HCT116 (cell line): ENCODE measurements at regions not wholly inside any gene's neighbourhood (a gene's known extent, or its start where the extent isn't known, plus 50 kb on each side); places are given as distances from the start of the nearest gene placed in this dataset.

ENCODE experiments used
- ATAC-seq: fragments of 200-7000 bp; cut with Tn5 transposase; 2 replicates; pipeline ENCODE4 v1.9.1; 2020; ENCODE audit warnings: mild to moderate bottlenecking, moderate library complexity
- BruUV-seq: library from RNA; stranded (reverse); fragments of 400-500 nt; replicated peaks from 2 replicates; lab custom pipeline; 2021; lab: Mats Ljungman, UMichigan
- CTCF ChIA-PET: fragments of 300-600 bp; sonication (Branson Sonifier 250); formaldehyde crosslinking; loops from one replicate; lab custom pipeline; 2021; ENCODE audit warnings: antibody characterized with exemption; lab: Charles Lee
- POLR2A ChIA-PET: fragments of 300-600, 350-600 bp; sonication (Branson Sonifier 250); formaldehyde crosslinking; loops from one replicate; lab custom pipeline; 2021; ENCODE audit warnings: antibody characterized with exemption; lab: Charles Lee
- RAD21 ChIA-PET, 2 experiments: fragments of 300-600 bp; sonication (Branson Sonifier 250); formaldehyde crosslinking; loops; one replicate each; lab custom pipeline; 2023; ENCODE audit warnings: low total read pairs in 2 of 2; ENCODE audit not compliant: uncharacterized antibody in 2 of 2, unreplicated experiment in 2 of 2, low non-redundant PET in 1 of 2; lab: Charles Lee
- DNase-seq: peaks from one replicate; pipeline ENCODE4 v3.0.0-alpha.2; 2010; ENCODE audit warnings: low read depth, low spot score
- H2AFZ ChIP-seq: fragments of 200-600 bp; shearing (Covaris generic), sonication (generic); 2 replicates; pipeline ENCODE4 v1.6.1; 2017; ENCODE audit warnings: low read depth, mixed run types, mixed read lengths, antibody characterized with exemption, low read length; ENCODE audit not compliant: poor library complexity, severe bottlenecking
- H3K27ac ChIP-seq: 2 replicates; pipeline ENCODE4 v1.5.1; 2012; ENCODE audit warnings: low read depth, low read length
- H3K27me3 ChIP-seq: fragments of 200-600 bp; sonication (generic); 2 replicates; pipeline ENCODE4 v1.6.1; 2016; ENCODE audit warnings: mixed run types, low read length, mixed read lengths; ENCODE audit not compliant: insufficient read depth
- H3K36me3 ChIP-seq, 2 experiments: fragments of 200-500 bp in 1 of 2; fragments of 200-600 bp in 1 of 2; sonication (Bioruptor generic) in 1 of 2; sonication (generic) in 1 of 2; 2 replicates each; pipeline versions ENCODE4 v1.5.1 to v1.6.1; 2014 to 2016; ENCODE audit warnings: low read length in 2 of 2, inconsistent platforms in 1 of 2, mixed read lengths in 1 of 2, mixed run types in 1 of 2; ENCODE audit not compliant: insufficient read depth in 2 of 2, control insufficient read depth in 1 of 2
- H3K4me1 ChIP-seq, 2 experiments: fragments of 200-600 bp in 1 of 2; sonication (generic) in 1 of 2; 2 replicates each; pipeline versions ENCODE4 v1.5.1 to v1.6.1; 2012 to 2017; ENCODE audit warnings: low read length in 2 of 2, inconsistent platforms in 1 of 2, mild to moderate bottlenecking in 1 of 2, mixed read lengths in 1 of 2, mixed run types in 1 of 2, moderate library complexity in 1 of 2; ENCODE audit not compliant: insufficient read depth in 2 of 2, control insufficient read depth in 1 of 2
- H3K4me2 ChIP-seq: fragments of 200-600 bp; sonication (generic); 2 replicates; pipeline ENCODE4 v1.6.1; 2017; ENCODE audit warnings: mixed run types, low read length, mixed read lengths
- H3K4me3 ChIP-seq, 2 experiments: fragments of 200-600 bp in 1 of 2; sonication (generic) in 1 of 2; replicated peaks in 1 of 2; 2 replicates each; pipeline ENCODE4 v1.5.1; 2011 to 2016; ENCODE audit warnings: low read length in 2 of 2, control low read depth in 1 of 2, low read depth in 1 of 2, mild to moderate bottlenecking in 1 of 2, mixed read lengths in 1 of 2, mixed run types in 1 of 2
- H3K79me2 ChIP-seq: fragments of 200-600 bp; sonication (generic); 2 replicates; pipeline ENCODE4 v1.6.1; 2017; ENCODE audit warnings: mild to moderate bottlenecking, mixed run types, low read length, moderate library complexity, mixed read lengths; ENCODE audit not compliant: insufficient read depth
- H3K9ac ChIP-seq: fragments of 200-600 bp; sonication (generic); 2 replicates; pipeline ENCODE4 v1.6.1; 2016; ENCODE audit warnings: low read length, mixed read lengths
- H3K9me2 ChIP-seq: fragments of 200-600 bp; sonication (generic), shearing (Covaris generic); 2 replicates; pipeline ENCODE4 v1.6.1; 2017; ENCODE audit warnings: mixed run types, mild to moderate bottlenecking, moderate library complexity; ENCODE audit not compliant: insufficient read depth
- H3K9me3 ChIP-seq, 2 experiments: fragments of 200-500 bp in 1 of 2; fragments of 200-600 bp in 1 of 2; sonication (Bioruptor generic) in 1 of 2; sonication (generic) in 1 of 2; 2 replicates each; pipeline ENCODE4 v1.6.1; 2014 to 2017; ENCODE audit warnings: low read length in 2 of 2, mixed read lengths in 2 of 2, inconsistent platforms in 1 of 2, low read depth in 1 of 2, mild to moderate bottlenecking in 1 of 2, mixed run types in 1 of 2, moderate library complexity in 1 of 2; ENCODE audit not compliant: control insufficient read depth in 1 of 2, insufficient read depth in 1 of 2
- H4K20me1 ChIP-seq: fragments of 200-600 bp; sonication (generic), shearing (Covaris generic); 2 replicates; pipeline ENCODE4 v1.6.1; 2017; ENCODE audit warnings: mixed run types, mild to moderate bottlenecking, moderate library complexity; ENCODE audit not compliant: insufficient read depth
- CTCF ChIP-seq, 3 experiments: fragments of 200-600 bp in 1 of 3; sonication (generic) in 1 of 3; IDR thresholded peaks in 2 of 3; conservative IDR thresholded peaks in 1 of 3; 2 replicates each; pipeline ENCODE4 v1.5.1; 2012 to 2017; ENCODE audit warnings: low read depth in 2 of 3, low read length in 2 of 3, antibody characterized with exemption in 1 of 3, borderline replicate concordance in 1 of 3, control low read depth in 1 of 3, mild to moderate bottlenecking in 1 of 3, mixed read lengths in 1 of 3, mixed run types in 1 of 3, moderate library complexity in 1 of 3; ENCODE audit not compliant: insufficient read depth in 1 of 3
- EGR1 ChIP-seq: IDR thresholded peaks from 2 replicates; pipeline ENCODE4 v1.6.1; 2012; ENCODE audit warnings: low read depth
- EZH2 ChIP-seq: fragments of 200-600 bp; sonication (generic); IDR thresholded peaks from 2 replicates; pipeline ENCODE4 v1.6.1; 2017; ENCODE audit warnings: antibody characterized with exemption, mixed run types
- FOSL1 ChIP-seq: IDR thresholded peaks from 2 replicates; pipeline ENCODE4 v1.6.1; 2012; ENCODE audit warnings: low read depth
- JUND ChIP-seq: IDR thresholded peaks from 2 replicates; pipeline ENCODE4 v1.6.1; 2012
- POLR2AphosphoS5 ChIP-seq: IDR thresholded peaks from 2 replicates; pipeline ENCODE4 v1.6.1; 2011; ENCODE audit warnings: mild to moderate bottlenecking, low read depth, low read length, moderate library complexity
- RAD21 ChIP-seq: IDR thresholded peaks from 2 replicates; pipeline ENCODE4 v1.6.1; 2012; ENCODE audit warnings: low read depth, mild to moderate bottlenecking
- SIN3A ChIP-seq: IDR thresholded peaks from 2 replicates; pipeline ENCODE4 v1.6.1; 2012; ENCODE audit warnings: low read depth
- SP1 ChIP-seq: IDR thresholded peaks from 2 replicates; pipeline ENCODE4 v1.6.1; 2012; ENCODE audit warnings: low read depth
- SRF ChIP-seq: IDR thresholded peaks from 2 replicates; pipeline ENCODE4 v1.6.1; 2012; ENCODE audit warnings: low read depth
- YY1 ChIP-seq: IDR thresholded peaks from 2 replicates; pipeline ENCODE4 v1.6.1; 2011; ENCODE audit warnings: low read length, low read depth, moderate library complexity, mild to moderate bottlenecking; ENCODE audit not compliant: insufficient replicate concordance; ENCODE audit errors: extremely low read depth
- ZBTB33 ChIP-seq: IDR thresholded peaks from 2 replicates; pipeline ENCODE4 v1.6.1; 2011; ENCODE audit warnings: mild to moderate bottlenecking, low read length, moderate library complexity; ENCODE audit not compliant: insufficient replicate concordance; ENCODE audit errors: extremely low read depth
- ZFX ChIP-seq: fragments of 450-650 bp; IDR thresholded peaks from 2 replicates; pipeline ENCODE4 v1.6.1; 2017
- ZNF274 ChIP-seq: fragments of 200-500 bp; sonication (Bioruptor generic); IDR thresholded peaks from 2 replicates; pipeline ENCODE4 v1.6.1; 2014; ENCODE audit warnings: mild to moderate bottlenecking, low read depth, low read length, inconsistent platforms
- intact Hi-C: fragments of 100-400 bp; cut with micrococcal nuclease; formaldehyde crosslinking; loops from 2 replicates; pipeline ENCODE4 v1.10.0; 2022
- TF ChIP-seq, protein P1 (sequence below): IDR thresholded peaks from 2 replicates; pipeline ENCODE4 v1.6.1; 2012; ENCODE audit warnings: low read depth

DNA sequence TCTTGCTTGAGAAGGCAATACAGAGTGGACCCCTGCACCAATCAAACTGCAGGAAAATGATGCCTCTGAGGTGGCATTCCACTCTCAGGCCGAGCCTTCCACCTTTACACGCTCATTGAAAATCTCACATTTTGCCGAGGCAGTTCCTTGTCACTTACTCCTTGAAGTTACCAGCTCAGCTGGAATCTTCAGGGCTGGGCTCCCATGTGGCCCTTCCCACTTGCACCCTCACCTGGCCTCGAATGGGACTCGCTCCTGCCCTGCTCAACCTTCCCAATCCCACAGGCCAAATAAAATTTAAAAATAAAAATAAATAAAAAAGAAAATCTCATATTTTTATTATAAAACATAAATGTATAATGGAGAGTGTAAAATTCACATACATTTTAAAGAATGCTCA, 790.7 kb upstream of the COBL start:
- Histone ChIP-seq H2AFZ (no peak overlapping the region), H3K4me3 (no peak overlapping the region), H3K4me1 (no peaks in the 10 kb centered on the region), H4K20me1 (no peaks in the 10 kb centered on the region), H3K9me3 (peaks cover 0 to 11% of the 10 kb centered on the region in 2 experiments; a peak in 2 of 4 replicates), H3K4me2 (no peak overlapping the region), H3K27ac (no peak overlapping the region), H3K27me3 (no peaks in the 10 kb centered on the region), H3K9ac (no peak overlapping the region), H3K36me3 (no peaks in the 10 kb centered on the region), H3K9me2 (no peaks in the 10 kb centered on the region), H3K79me2 (no peaks in the 10 kb centered on the region)
- DNase-seq, result no peak
- POLR2A ChIA-PET, result no interaction called here
- intact Hi-C loops, result no loop called here
- TF ChIP-seq SRF, result no peak
- TF ChIP-seq, protein P1, sequence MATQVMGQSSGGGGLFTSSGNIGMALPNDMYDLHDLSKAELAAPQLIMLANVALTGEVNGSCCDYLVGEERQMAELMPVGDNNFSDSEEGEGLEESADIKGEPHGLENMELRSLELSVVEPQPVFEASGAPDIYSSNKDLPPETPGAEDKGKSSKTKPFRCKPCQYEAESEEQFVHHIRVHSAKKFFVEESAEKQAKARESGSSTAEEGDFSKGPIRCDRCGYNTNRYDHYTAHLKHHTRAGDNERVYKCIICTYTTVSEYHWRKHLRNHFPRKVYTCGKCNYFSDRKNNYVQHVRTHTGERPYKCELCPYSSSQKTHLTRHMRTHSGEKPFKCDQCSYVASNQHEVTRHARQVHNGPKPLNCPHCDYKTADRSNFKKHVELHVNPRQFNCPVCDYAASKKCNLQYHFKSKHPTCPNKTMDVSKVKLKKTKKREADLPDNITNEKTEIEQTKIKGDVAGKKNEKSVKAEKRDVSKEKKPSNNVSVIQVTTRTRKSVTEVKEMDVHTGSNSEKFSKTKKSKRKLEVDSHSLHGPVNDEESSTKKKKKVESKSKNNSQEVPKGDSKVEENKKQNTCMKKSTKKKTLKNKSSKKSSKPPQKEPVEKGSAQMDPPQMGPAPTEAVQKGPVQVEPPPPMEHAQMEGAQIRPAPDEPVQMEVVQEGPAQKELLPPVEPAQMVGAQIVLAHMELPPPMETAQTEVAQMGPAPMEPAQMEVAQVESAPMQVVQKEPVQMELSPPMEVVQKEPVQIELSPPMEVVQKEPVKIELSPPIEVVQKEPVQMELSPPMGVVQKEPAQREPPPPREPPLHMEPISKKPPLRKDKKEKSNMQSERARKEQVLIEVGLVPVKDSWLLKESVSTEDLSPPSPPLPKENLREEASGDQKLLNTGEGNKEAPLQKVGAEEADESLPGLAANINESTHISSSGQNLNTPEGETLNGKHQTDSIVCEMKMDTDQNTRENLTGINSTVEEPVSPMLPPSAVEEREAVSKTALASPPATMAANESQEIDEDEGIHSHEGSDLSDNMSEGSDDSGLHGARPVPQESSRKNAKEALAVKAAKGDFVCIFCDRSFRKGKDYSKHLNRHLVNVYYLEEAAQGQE, result no peak
- TF ChIP-seq EGR1, result no peak
- TF ChIP-seq ZFX, result no peak
- TF ChIP-seq ZBTB33, result no peak
- no peak for TF ChIP-seq CTCF (IDR thresholded peaks at IDR 0.05 in 2 of 3, conservative IDR thresholded peaks at IDR 0.05 in 1 of 3; ENCODE audit: borderline replicate concordance in 1 of 3, insufficient read depth in 1 of 3, low read depth in 2 of 3, low read length in 2 of 3)
- no peak for TF ChIP-seq ZNF274
- no peak for TF ChIP-seq EZH2
- TF ChIP-seq JUND, result no peak
- no peak for TF ChIP-seq POLR2AphosphoS5
- TF ChIP-seq YY1, result no peak
- no peak for TF ChIP-seq SP1
- TF ChIP-seq FOSL1, result no peak
- no peak for TF ChIP-seq SIN3A
- no peak for TF ChIP-seq RAD21
- no TSS peak for BruUV-seq
- CTCF ChIA-PET, result no interaction called here
- no peak for ATAC-seq
- RAD21 ChIA-PET, result no interaction called here
